Pancreas (tissue), 10 donors: ENCODE measurements at regions not wholly inside any gene's neighbourhood (a gene's known extent, or its start where the extent isn't known, plus 50 kb on each side); places are given as distances from the start of the nearest gene placed in this dataset.

ENCODE experiments used
- ATAC-seq, 4 donors: fragments of 200-7000 bp; cut with Tn5 transposase; one replicate each; pipeline versions ENCODE4 v1.8.0 to v1.9.1; 2020; ENCODE audit warnings: mild to moderate bottlenecking in 4 of 4, moderate library complexity in 4 of 4
- DNase-seq, 6 donors: peaks; one replicate each; pipeline ENCODE4 v3.0.0-alpha.2; 2020
- FAIRE-seq: peaks from 2 replicates; lab custom pipeline; 2012; peaks lifted over from hg19 to GRCh38; lab: Jason Lieb, UNC
- H3K27ac ChIP-seq, 4 donors: fragments of 200-600 bp; sonication (generic); 1 replicate in 3 of 4; 2 replicates in 1 of 4; pipeline versions ENCODE4 v1.5.0 to v1.8.0; 2020
- H3K27me3 ChIP-seq, 4 donors: fragments of 200-600 bp; one replicate each; pipeline ENCODE4 v1.8.0; 2021
- H3K36me3 ChIP-seq, 3 donors: fragments of 200-600 bp; sonication (generic) in 1 of 3; one replicate each; pipeline versions ENCODE4 v1.5.0 to v1.8.0; 2020 to 2021
- H3K4me1 ChIP-seq, 3 donors: fragments of 200-600 bp; one replicate each; pipeline ENCODE4 v1.8.0; 2021
- H3K4me3 ChIP-seq, 4 donors: fragments of 200-600 bp; sonication (generic) in 2 of 4; one replicate each; pipeline versions ENCODE4 v1.5.0 to v1.8.0; 2020 to 2021
- H3K9me3 ChIP-seq, 4 donors: fragments of 200-600 bp; one replicate each; pipeline ENCODE4 v1.8.0; 2021
- CTCF ChIP-seq, 4 donors: fragments of 200-600 bp; sonication (generic) in 3 of 4; IDR thresholded peaks; one replicate each; pipeline versions ENCODE4 v1.5.0 to v1.8.0; 2021; ENCODE audit warnings: antibody characterized with exemption in 4 of 4
- WGBS, 2 donors: extraction: QIAGEN DNeasy Blood & Tissue Kit; methylation state at CpG; one replicate each; pipeline ENCODE4 v1.1.7; 2013; 5-methylcytosine and 5-hydroxymethylcytosine counted together
- intact Hi-C, 3 donors: fragments of 100-400 bp; cut with DNase I; formaldehyde crosslinking; loops; one replicate each; pipeline versions ENCODE4 v1.11.1 to v1.14.2; 2022
- donor health status: healthy with polysubstance abuse.
- donor health status: DM: no; HTN: no; CAD: no; lungs with moderate emphysema.
- donor health status: DM: no; HTN: no; CAD: no.
- donor health status: control.
- donor health status: control.
- donor health status: Bipolar disorder and iron deficiency.
- donor health status: DM: yes; HTN: yes; CAD: no.
- donor health status: DM: no; HTN: no; CAD: no.
- donor health status: DM: no; HTN: no; CAD: no.
- donor health status: DM: yes; HTN: yes; CAD: no.

GRCh38 chr5:68738841-68739240 lies 355.0 kb upstream of the SLC30A5 start:
- intact Hi-C loops, result no loop called here
- 78 to 85% methylated on average over 4 of the region's 4 CpGs for WGBS, 2 donors
- FAIRE-seq (no peak), DNase-seq (no peak), ATAC-seq (no peak)
- Histone ChIP-seq H3K27me3 (no peaks in the 10 kb centered on the region), H3K36me3 (no peaks in the 10 kb centered on the region), H3K27ac (no peak overlapping the region), H3K9me3 (no peaks in the 10 kb centered on the region), H3K4me1 (no peaks in the 10 kb centered on the region), H3K4me3 (no peak overlapping the region)
- no peak for TF ChIP-seq CTCF (IDR thresholded peaks at IDR 0.05)

- H3K4me3 ChIP-seq, result no peak overlapping the region
- intact Hi-C loops, result no loop called here
- no peak for FAIRE-seq
Measured at GRCh38 chr5:68739752-68740151, 354.1 kb upstream of the SLC30A5 start.

GRCh38 chr5:68740226-68740910 lies 353.4 kb upstream of the SLC30A5 start:
- Histone ChIP-seq H3K36me3 (no peaks in the 10 kb centered on the region), H3K4me1 (no peaks in the 10 kb centered on the region), H3K27ac (no peak overlapping the region), H3K9me3 (no peaks in the 10 kb centered on the region), H3K4me3 (no peak overlapping the region), H3K27me3 (no peaks in the 10 kb centered on the region)
- 78 to 83% methylated on average over 6 of the region's 6 CpGs for WGBS, 2 donors
- no peak for DNase-seq
- intact Hi-C loops, result no loop called here
- FAIRE-seq, result no peak
- TF ChIP-seq CTCF (IDR thresholded peaks at IDR 0.05), result no peak
- peak in 1 of 4 donors; percentile 65 for ATAC-seq

More at GRCh38 chr5:68739752-68740151, 354.1 kb upstream of the SLC30A5 start:
- no peaks in the 10 kb centered on the region for H3K9me3 ChIP-seq
- H3K36me3 ChIP-seq, result no peaks in the 10 kb centered on the region
- no peak for ATAC-seq
- H3K27me3 ChIP-seq, result no peaks in the 10 kb centered on the region
- DNase-seq, result no peak
- H3K4me1 ChIP-seq, result no peaks in the 10 kb centered on the region
- no peak for TF ChIP-seq CTCF (IDR thresholded peaks at IDR 0.05)
- WGBS, 2 donors, result 77 to 94% methylated on average over 5 of the region's 5 CpGs
- H3K27ac ChIP-seq, result no peak overlapping the region

GRCh38 chr5:68744206-68744605 lies 349.6 kb upstream of the SLC30A5 start:
- H3K4me1 ChIP-seq, result no peaks in the 10 kb centered on the region
- no peaks in the 10 kb centered on the region for H3K36me3 ChIP-seq
- H3K9me3 ChIP-seq, result no peaks in the 10 kb centered on the region
- no peaks in the 10 kb centered on the region for H3K27me3 ChIP-seq
- no peak for TF ChIP-seq CTCF (IDR thresholded peaks at IDR 0.05)
- FAIRE-seq, result no peak
- intact Hi-C loops, result no loop called here
- H3K27ac ChIP-seq, result no peak overlapping the region
- no peak for DNase-seq
- no peak for ATAC-seq
- WGBS, 2 donors, result 76 to 87% methylated on average over 4 of the region's 4 CpGs
- H3K4me3 ChIP-seq, result no peak overlapping the region

GRCh38 chr5:68745448-68745847 lies 348.4 kb upstream of the SLC30A5 start:
- no peak overlapping the region for H3K27ac ChIP-seq
- ATAC-seq (peak in 2 of 4 donors; percentile 36 to 38), DNase-seq (no peak), FAIRE-seq (no peak)
- TF ChIP-seq CTCF (IDR thresholded peaks at IDR 0.05), result no peak
- H3K4me1 ChIP-seq, result no peaks in the 10 kb centered on the region
- intact Hi-C loops, result no loop called here
- no peaks in the 10 kb centered on the region for H3K36me3 ChIP-seq
- H3K27me3 ChIP-seq, result no peaks in the 10 kb centered on the region
- no peak overlapping the region for H3K4me3 ChIP-seq
- H3K9me3 ChIP-seq, result no peaks in the 10 kb centered on the region
